ENCODE measurements at regions not wholly inside any gene's neighbourhood (a gene's known extent, or its start where the extent isn't known, plus 50 kb on each side); places are given as distances from the start of the nearest gene placed in this dataset.
"Not testable (repeated sequence)": the region's sequence is repeated elsewhere in the genome, so short reads cannot be mapped to it uniquely, and the experiment has no call there.

DNA sequence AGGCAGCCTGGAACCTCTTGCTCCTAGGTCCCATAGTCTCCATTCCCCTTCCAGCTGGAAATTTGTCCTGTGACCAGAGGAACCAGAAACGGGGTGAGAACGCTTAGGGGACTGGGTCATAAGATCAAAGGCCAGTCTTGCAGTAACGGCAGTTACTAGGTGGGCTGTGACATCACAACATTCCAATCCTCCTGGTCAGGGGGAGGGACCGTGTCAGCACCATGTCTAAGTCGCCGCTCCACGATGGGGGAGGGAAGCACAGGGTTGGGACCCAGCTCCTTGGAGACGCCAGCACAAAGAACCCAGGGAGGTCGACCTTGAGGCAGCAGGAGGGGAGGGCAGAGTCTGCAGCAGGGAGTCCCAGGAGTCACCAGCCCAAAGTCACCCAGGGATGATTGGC lies 158.3 kb downstream of the GOLGA6L22 start:
- TF ChIP-seq FOXM1 (IDR thresholded peaks at IDR 0.05; ENCODE audit: low read depth); EZH2phosphoT487 (IDR thresholded peaks at IDR 0.05; ENCODE audit: borderline replicate concordance, low read depth); ELF1 (IDR thresholded peaks at IDR 0.05): not testable (repeated sequence)
- TF ChIP-seq, protein P1, sequence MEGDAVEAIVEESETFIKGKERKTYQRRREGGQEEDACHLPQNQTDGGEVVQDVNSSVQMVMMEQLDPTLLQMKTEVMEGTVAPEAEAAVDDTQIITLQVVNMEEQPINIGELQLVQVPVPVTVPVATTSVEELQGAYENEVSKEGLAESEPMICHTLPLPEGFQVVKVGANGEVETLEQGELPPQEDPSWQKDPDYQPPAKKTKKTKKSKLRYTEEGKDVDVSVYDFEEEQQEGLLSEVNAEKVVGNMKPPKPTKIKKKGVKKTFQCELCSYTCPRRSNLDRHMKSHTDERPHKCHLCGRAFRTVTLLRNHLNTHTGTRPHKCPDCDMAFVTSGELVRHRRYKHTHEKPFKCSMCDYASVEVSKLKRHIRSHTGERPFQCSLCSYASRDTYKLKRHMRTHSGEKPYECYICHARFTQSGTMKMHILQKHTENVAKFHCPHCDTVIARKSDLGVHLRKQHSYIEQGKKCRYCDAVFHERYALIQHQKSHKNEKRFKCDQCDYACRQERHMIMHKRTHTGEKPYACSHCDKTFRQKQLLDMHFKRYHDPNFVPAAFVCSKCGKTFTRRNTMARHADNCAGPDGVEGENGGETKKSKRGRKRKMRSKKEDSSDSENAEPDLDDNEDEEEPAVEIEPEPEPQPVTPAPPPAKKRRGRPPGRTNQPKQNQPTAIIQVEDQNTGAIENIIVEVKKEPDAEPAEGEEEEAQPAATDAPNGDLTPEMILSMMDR (IDR thresholded peaks at IDR 0.05), result not testable (repeated sequence)

Data from SK-N-SH (cell line).